HG02884 (cell line): ENCODE measurements at regions not wholly inside any gene's neighbourhood (a gene's known extent, or its start where the extent isn't known, plus 50 kb on each side); places are given as distances from the start of the nearest gene placed in this dataset.

ENCODE experiments used
- ATAC-seq: cut with Tn5 transposase; IDR thresholded peaks from one replicate; pipeline ENCODE4 v1.9.1; 2021; ENCODE audit warnings: mild to moderate bottlenecking, moderate library complexity; ENCODE audit not compliant: unreplicated experiment

DNA sequence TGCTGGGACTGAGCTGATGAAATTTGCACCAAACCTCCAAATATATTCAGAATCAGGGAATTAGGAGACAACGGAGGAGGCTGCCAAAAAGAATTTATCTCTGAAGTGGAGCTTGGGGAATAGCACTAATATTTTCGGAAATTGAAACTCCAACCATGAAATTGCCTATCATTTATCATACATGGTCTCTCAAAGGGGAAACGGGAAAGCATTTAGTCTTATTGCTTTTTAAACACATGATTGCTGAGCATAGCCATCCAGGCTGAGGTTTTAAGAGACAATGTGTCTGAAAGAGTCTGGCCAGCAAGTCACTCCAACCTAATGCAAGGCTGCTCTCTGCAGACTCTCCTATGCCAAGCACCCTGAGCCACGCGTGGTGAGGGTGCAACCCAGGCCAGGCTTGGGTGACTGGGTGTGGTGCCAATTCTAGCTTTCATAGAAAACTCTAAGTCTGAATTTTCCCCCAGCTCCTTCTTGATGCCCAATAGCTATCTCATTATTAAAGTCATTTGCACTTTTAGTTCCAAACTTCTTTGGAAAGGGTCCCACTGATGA is 200.2 kb downstream of the RPLP1 start:
- no peak for ATAC-seq

DNA sequence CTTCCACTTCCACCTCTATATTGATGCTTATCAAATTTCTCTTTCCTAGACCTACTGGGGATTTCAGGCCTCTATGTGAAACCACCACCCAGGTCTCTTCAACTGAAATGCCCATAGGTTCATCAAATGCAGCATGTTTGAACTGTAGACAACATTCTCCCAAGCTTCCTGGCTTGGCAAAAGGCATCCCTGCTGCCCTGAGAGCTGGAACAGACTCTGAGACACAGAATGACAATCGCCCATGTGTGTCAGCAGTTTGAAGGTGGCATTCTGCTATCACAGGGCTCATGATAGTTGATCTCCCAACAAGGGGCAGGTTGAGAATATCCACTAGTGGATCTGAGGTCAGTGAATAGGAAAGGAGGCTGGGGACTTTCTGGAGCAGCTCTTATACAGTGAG is 200.7 kb downstream of the RPLP1 start:
- no peak for ATAC-seq

DNA sequence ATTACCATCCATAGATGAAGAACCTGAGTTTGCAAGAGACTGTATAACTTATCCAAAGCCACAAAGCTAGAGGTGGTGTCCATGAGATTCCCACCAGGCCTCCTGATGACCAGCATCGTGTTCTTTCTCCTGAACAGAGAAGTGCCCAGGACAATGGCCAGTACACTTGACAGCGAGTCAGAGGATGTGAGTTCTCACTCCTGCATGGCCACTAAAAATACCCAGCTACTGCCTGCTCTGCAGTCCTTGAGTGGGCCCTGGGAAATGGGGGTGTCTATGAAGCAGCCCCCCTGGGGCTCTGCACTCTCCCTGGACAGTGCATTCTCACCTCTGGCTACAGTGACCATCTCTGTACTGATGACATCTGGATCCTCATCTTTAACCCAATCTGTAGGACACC is 201.2 kb downstream of the RPLP1 start:
- ATAC-seq, result no peak

DNA sequence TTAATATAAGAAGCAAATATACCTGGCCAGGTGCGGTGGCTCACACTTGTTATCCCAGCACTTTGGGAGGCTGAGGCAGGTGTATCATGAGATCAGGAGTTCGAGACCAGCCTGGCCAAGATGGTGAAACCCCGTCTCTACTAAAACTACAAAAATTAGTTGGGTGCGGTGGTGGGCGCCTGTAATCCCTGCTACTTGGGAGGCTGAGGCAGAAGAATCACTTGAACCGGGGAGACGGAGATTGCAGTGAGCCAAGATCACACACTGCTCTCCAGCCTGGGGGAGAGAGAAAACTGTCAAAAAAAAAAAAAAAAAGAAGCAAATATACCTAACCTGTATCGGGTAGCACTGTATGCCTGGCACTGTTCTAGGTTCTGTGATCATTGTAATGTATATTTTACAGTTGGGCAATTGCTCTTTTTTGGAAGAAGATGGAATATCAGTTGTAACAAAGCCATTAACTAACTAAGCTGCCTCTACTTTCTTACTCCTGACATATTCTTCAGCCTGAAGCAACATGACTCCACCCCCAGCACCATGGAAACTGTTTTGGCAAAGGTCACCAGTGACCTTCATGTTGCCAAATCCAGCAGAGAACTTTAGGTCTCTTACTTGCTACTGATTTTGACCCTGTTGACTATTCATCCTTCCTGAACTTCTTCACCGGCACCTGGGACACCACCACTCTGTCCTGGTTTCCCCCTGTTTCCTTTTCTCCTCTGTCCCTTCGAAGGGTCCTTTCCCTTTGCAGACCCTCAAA is 203.8 kb downstream of the RPLP1 start:
- no peak for ATAC-seq

DNA sequence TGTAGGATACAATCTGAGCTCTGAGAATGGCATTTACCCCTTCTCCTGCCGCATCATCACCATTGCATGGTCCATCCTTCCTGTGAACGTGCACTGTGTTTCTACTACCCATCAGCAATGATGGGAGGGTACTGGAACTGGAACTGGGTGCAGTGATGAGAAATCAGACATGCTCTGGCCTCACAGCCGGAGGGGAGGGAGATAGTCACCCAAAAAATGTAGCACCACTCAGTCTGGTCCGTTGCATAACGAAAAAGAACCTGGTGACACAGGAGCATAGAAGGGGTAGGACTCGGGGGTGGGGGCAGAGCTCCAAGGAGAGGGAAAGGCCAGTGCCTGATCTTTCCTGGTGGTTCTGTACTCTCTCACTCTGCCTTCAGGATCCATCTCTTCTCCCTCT is 205.0 kb downstream of the RPLP1 start:
- ATAC-seq, result no peak

DNA sequence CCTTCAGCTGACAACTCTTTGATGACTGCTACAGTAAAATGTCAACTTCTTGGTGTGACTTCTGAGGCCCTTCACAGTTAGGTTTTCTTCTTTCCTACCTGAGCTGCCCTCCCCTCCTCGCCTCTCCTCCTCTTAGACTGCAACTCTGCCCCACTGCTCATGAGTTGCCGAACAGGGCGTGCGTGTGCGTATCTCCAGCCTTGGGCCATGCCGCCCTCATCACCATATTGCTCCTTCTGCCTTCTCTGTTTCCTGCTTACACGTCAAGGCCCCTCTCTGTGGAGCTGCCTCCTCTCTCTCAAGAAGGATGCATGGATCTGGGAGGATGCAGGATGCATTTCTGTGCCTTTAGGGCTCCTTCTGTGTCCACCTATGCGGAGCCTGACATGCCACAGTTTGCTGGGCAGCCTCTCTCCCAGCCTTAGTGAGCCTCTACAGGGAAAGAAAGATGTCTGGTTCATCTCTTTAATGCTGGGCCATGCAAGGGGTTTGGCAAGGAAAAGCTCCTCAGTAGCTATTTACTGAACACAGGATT is 205.9 kb downstream of the RPLP1 start:
- no peak for ATAC-seq

DNA sequence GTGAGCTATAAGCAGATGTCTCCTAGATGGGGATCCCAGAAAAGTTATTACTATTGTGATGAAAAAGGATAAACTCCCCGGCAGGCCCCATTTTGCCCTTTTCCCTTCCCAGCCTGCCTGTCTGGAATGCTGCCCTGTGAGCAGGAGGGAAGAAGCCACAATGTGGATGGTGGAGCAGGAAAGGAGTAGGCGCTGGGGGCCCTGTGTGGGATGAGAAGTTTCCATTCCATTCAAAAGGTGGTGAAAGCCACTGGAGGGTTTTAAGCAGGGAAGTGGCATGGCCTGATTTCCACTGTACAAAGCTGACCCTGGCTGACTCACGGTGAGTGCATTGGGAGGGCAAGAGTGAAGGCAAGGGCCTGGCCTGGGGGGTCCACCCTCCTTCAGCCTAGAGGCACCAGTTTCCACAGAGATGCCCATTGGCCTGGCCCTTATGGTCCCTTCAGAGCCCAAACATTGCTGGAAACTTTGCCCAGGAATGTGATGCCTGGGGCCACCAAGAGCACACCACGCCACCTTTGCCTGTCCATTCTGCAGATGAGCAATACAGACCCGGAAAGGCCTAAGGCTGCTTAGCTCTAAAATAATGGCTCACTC is 206.9 kb downstream of the RPLP1 start:
- ATAC-seq, result no peak

DNA sequence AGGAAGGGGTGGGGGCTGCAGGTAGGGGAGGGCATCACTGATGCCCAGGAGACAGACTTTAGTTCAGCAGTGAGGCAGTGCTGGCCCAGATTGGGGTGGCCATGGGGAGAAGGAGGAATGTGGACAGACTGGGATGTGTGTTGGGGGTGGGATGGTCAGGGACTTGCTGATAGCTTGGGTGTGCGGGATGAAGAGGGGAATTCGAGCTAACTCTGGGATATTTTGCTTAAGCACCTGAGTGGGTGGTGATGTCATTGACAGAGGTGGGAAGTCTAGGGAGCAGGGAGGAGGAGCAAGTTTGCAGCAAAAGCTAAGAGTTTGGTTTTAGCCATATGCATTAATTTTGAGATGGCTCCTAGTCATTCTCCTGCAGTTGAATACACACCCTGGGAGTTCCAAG is 207.5 kb downstream of the RPLP1 start:
- ATAC-seq, result no peak

DNA sequence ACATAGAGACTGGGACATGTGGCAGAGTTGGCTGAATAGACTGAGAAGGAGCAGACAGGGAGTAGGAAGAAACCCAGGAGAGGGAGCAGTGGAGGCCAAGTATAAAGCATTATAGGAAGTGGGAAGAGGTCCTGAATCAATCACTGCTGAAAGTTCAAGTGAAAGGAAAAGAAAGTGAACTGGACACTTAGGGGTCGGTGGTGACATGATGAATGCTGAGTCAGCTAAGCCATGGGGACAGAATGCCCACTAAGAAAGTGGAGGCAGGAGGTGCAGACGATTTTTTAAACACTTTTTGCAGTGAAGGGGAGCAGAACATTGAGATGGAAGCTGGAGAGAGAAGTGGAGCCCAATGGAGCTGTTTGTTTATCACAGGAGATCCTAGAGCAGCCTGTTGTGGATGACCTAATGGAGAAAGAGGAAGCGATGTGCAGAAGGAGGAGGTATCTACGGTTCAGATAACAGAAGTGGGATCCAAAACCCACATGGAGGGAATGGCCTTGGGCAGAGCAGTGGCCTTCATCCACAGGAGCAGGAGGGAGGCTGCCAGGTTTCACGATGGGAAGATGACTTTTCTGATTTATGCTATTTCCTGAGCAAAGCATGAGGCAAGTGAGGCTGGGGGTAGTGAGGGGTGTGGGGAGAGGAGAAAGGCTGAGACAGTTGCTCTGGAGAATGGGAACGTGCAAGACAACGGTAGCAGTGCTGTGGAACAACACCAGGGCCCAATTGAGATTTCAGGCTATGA is 208.2 kb downstream of the RPLP1 start:
- no peak for ATAC-seq

DNA sequence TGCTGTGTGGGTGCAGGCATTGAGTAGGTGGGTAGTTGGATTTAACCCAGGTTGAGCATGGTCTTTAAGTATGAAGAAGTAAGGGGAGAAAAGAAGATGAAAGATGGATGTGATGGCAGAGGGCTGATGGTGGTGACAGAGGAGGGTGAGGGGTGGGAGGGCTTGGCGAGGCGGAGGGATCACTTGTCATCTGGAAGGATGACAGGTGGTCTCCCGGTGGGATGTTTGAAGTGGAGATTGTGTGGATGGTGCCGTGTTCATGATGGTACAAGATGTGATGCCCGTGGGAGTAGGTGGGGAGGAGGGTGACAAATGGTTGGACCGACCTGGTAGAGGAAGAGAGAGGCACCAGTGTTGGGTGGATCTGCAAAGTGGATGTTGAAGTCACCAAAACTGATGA is 208.8 kb downstream of the RPLP1 start:
- ATAC-seq, result no peak

DNA sequence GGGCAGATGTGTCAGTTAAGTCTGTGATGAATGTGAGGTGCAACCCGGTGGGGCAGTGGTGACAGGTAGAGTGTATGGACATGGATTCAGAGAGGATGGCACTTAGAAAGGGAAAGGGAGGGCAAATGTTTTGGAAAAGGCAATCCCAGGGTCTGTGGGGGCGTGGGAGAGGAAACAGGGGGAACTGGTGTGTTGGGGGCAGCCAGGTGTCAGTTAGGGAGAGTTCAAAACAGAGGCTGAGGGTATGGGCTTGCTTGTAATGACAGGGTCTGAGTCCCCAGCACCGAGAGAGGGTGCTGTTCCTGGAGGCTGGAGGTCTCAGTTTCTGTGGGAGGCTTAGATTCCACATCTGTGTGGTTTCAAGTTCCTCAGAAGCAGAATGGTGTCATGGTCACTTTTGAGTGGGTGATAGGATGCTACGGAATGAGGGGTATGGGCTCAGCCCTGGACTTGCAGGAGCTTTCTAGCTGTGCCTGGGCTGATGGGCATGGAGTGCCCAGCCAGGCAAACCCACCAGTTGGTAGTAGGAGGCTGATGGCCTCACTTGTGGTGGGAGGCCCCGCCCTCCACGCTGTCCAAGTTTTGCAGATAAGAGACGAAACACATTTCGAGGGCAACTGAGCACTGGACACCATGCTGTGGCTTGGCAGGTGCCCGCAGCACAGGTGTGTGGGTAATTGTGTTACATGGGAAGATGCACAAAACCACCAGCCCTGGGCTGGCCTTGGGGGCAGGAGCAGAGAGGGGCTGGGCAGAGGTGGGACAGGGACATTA is 209.4 kb downstream of the RPLP1 start:
- ATAC-seq, result no peak

DNA sequence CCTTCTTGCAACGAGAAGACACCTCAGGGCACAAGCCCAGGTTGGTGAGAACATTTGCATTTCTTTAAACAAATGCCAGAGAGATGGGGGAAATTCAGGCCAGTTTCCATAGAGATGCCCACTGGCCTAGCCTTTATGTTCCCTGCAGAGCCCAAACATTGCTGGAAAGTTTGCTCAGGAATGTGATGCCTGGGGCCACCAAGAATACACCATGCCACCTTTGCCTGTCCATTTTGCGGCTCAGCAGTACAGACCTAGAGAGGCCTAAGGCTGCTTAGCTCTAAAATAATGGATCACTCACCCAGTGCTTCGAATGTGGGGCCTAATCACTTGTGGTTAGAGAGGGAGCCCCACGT is 210.0 kb downstream of the RPLP1 start:
- no peak for ATAC-seq

DNA sequence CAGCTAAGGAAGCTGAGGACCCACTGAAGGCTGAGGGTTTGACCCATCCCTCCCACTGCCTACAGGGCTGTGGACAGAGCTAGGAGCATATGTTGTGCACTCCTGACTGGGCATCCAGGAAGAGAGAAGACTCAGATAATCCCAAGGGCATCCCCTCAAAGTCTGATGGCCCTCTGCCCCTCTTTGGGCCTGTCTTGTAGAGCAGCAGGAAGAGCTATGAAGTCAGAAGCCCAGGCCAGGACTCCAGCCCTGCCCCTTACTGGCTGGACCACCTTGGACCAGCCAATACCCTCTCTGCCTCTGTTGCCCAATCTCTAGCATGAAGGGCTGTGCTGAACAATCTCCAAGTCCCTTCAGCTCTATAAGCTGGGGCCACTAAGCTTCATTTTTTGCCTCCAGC is 210.8 kb downstream of the RPLP1 start:
- no peak for ATAC-seq

DNA sequence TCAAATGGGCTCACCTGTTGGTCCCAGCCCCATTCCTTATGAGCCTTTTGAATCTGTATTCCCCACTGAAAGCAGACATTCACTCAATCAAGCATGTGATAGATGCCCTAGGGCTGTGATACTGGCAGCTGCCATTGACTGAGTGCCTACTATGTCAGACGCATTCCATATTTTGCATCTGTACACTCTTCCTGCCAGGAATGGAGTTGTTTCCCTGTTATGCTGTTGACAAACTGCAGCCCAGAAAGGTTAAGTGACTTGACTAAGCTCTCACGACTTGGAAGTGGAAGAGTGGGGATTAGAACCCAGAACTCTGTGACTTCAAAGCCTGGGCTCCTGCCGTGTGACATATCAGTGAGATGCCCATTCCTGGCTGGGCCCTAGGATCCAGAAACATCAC is 211.4 kb downstream of the RPLP1 start:
- ATAC-seq, result no peak

DNA sequence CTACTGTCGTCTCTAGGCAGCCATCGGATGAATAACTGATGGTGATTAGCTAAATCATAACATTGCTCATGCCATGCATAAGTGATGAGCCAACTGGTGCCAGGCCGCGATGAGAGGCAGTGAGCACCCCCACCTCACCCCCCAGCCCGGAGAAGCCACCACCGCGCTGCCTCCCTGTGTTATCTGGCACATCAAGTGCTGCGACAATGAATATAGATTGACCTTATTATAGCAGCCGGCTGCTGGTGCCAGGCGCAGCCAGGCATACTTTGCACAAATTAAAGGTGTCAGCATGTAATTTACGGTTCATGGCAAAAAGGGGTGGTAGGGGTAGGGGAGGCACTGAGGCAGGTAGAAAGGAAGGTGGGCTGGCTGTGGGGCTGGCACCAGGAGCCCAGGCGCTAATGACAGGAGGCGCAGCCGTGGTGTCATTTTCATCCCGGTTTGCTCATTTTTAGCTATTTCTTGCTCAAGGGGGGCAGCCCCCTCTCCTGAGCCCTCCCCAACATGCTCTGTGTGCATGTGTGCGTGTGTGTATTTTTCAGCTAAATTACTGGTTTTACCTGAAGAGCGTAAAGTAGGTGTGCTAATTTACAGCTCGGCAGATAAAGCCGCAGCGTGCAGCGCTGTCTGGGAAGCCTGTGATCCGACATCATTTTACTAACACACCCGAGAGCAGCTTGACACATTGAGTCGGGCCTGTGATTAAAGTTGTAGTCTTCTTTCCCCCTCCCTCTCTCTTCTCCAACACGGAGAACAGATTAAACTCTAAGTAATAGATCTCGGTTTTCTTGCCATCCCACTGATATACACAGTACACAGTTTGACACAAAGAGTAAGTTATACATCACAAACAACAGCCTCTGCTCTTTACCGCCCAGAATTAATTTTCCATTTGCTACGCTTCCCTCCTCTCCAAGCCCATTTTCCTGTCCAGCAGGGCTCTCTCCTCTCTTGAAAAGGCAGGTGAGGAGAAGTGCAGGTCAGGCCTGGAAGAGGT is 212.3 kb downstream of the RPLP1 start:
- ATAC-seq, result no peak

DNA sequence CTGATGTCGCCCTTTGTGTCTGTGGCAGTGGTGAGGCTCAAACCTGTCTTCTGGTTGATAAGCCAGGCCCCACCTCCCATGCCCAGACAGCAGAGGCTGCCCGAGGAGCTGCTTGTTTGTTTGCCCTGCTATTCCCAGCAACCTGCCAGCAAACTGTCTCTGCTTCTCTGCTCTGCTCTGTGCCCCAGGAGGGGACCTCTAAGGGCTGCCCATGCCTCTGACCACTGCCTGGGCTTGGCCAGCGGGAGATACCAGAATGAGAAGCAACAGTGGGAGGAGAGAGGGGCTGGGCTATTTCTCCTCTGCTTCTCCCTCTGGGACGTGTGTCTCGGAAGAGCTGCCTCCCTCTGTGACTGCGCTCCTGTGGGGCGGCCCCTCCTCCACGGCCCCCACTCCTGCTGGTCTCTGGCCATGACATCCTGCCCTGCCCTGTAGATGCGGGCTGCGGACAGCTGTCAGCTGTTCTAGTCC is 213.1 kb downstream of the RPLP1 start:
- no peak for ATAC-seq

DNA sequence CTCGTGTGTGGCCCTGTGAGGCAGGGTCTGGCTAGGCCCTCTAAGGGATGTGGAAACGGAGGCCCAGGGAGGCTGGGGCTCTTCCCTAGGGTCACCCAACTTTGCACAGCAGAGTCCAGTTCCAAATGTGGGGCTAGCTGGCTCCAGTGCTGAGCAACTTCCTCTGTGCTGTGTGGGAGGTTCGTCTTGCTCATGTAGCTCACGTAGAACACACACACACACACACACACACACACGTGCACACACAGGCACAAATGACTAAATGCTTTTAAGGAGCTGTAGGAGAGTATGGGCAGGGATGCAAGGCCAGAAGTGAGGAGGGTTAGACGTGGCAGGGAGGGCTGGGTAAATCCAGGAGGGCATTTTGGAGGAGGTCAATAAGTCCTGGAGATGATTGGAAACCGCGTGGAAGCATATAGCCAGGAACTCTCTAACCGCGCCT is 213.8 kb downstream of the RPLP1 start:
- no peak for ATAC-seq

DNA sequence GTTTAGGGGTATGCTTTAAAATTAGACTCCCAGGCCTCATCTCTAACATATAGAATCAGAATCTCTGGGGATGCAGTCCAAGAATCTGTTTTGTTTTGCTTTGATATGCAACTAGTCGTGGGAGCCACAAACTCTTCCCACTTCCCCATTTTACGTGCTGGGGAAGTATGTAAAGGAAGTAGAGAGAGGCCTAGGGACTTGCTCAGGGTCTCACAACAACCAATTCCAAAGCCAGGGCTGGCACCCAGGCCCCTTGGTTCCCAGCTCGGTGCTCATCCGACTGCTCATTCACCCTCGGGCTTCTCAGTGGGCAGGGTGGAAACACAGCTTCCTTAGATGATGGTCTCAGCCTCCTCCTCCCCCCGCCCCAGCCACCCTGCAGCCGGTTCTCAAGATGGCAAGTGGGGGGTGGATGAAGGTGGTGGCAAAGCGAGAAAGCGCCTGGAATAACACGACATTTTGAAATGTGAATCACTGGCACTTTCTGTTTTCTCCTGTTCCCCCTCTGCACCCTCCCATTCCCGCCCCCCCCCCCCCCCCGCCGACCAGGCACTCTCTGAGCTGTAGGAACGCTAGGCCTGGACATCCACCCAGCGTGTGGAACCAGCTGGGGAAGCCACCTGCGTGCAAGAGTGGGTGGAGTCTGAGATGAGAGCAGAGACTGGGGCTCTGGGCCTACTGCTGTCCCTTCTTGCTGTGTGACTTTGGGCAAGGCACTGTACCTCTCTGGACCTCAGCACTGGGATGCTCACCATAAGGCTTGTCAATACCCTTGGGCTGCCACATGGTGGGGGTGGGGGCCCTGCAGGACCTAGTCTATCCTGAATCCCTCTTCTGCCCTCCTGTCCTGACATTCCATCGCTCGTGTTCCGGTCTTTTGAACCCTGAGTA is 214.5 kb downstream of the RPLP1 start:
- no peak for ATAC-seq
